H9 (cell line): ENCODE measurements at regions not wholly inside any gene's neighbourhood (a gene's known extent, or its start where the extent isn't known, plus 50 kb on each side); places are given as distances from the start of the nearest gene placed in this dataset.

Experiments used
- DNase-seq: peaks from one replicate; pipeline ENCODE4 v3.0.0-alpha.2; 2017
- H2AFZ ChIP-seq: one replicate; pipeline ENCODE4 v1.6.1; 2013; ENCODE audit warnings: mild to moderate bottlenecking, low read length, control low read depth, moderate library complexity
- H2AK5ac ChIP-seq: 2 replicates; pipeline ENCODE4 v1.6.1; 2013; ENCODE audit warnings: low read length, control low read depth, mixed read lengths; ENCODE audit not compliant: insufficient read length
- H2BK120ac ChIP-seq: one replicate; pipeline ENCODE4 v1.6.1; 2013; ENCODE audit warnings: low read depth, mild to moderate bottlenecking, low read length, control low read depth, inconsistent platforms; ENCODE audit not compliant: poor library complexity, severe bottlenecking
- H2BK12ac ChIP-seq: 2 replicates; pipeline ENCODE4 v1.6.1; 2013; ENCODE audit warnings: low read length, control low read depth, mixed read lengths, low read depth; ENCODE audit not compliant: insufficient read length
- H2BK15ac ChIP-seq: 2 replicates; pipeline ENCODE4 v1.6.1; 2013; ENCODE audit warnings: low read depth, low read length, control low read depth
- H2BK20ac ChIP-seq: one replicate; pipeline ENCODE4 v1.6.1; 2013; ENCODE audit warnings: low read depth, mild to moderate bottlenecking, low read length, control low read depth, inconsistent platforms; ENCODE audit not compliant: poor library complexity, severe bottlenecking
- H2BK5ac ChIP-seq: 2 replicates; pipeline ENCODE4 v1.6.1; 2013; ENCODE audit warnings: low read length, control low read depth, mixed read lengths; ENCODE audit not compliant: insufficient read length
- H3K14ac ChIP-seq: 2 replicates; pipeline ENCODE4 v1.6.1; 2013; ENCODE audit warnings: low read length, control low read depth; ENCODE audit not compliant: insufficient read depth
- H3K18ac ChIP-seq: 2 replicates; pipeline ENCODE4 v1.6.1; 2013; ENCODE audit warnings: low read depth, mild to moderate bottlenecking, mixed read lengths, low read length, control low read depth; ENCODE audit not compliant: insufficient read length
- H3K23ac ChIP-seq: 2 replicates; pipeline ENCODE4 v1.6.1; 2013; ENCODE audit warnings: low read length, control low read depth, mixed read lengths, low read depth; ENCODE audit not compliant: insufficient read length
- H3K23me2 ChIP-seq: 2 replicates; pipeline ENCODE4 v1.6.1; 2013; ENCODE audit warnings: low read depth, mild to moderate bottlenecking, mixed read lengths, low read length, control low read depth; ENCODE audit not compliant: insufficient read length, poor library complexity, severe bottlenecking
- H3K27ac ChIP-seq: 2 replicates; pipeline ENCODE4 v1.5.1; 2013; ENCODE audit warnings: low read length, control low read depth, mixed read lengths, low read depth; ENCODE audit not compliant: insufficient read length
- H3K27me3 ChIP-seq: 2 replicates; pipeline ENCODE4 v1.6.1; 2013; ENCODE audit warnings: low read length, control low read depth, inconsistent platforms; ENCODE audit not compliant: insufficient read depth
- H3K4ac ChIP-seq: 2 replicates; pipeline ENCODE4 v1.6.1; 2013; ENCODE audit warnings: low read depth, mild to moderate bottlenecking, control low read depth, inconsistent platforms, low read length, moderate library complexity
- H3K4me1 ChIP-seq: 2 replicates; pipeline ENCODE4 v1.6.1; 2013; ENCODE audit warnings: low read length, control low read depth, inconsistent platforms; ENCODE audit not compliant: insufficient read depth
- H3K4me2 ChIP-seq: 2 replicates; pipeline ENCODE4 v1.6.1; 2013; ENCODE audit warnings: low read length, control low read depth, mixed read lengths; ENCODE audit not compliant: insufficient read length, insufficient read depth
- H3K56ac ChIP-seq: 2 replicates; pipeline ENCODE4 v1.6.1; 2013; ENCODE audit warnings: low read depth, mild to moderate bottlenecking, mixed read lengths, low read length, control low read depth; ENCODE audit not compliant: insufficient read length
- H3K79me1 ChIP-seq: 2 replicates; pipeline ENCODE4 v1.6.1; 2013; ENCODE audit warnings: low read depth, mild to moderate bottlenecking, moderate library complexity, low read length, control low read depth, inconsistent platforms; ENCODE audit not compliant: insufficient read depth, poor library complexity, severe bottlenecking
- H3K79me2 ChIP-seq: 2 replicates; pipeline ENCODE4 v1.6.1; 2013; ENCODE audit warnings: low read length, control low read depth, inconsistent platforms; ENCODE audit not compliant: insufficient read depth
- H3K9ac ChIP-seq: 2 replicates; pipeline ENCODE4 v1.6.1; 2013; ENCODE audit warnings: low read length, control low read depth, mixed read lengths; ENCODE audit not compliant: insufficient read length; ENCODE audit errors: extremely low read depth
- H3K9me3 ChIP-seq: one replicate; pipeline ENCODE4 v1.6.1; 2013; ENCODE audit warnings: low read depth, low read length, inconsistent platforms; ENCODE audit not compliant: control insufficient read depth
- H3T11ph ChIP-seq: one replicate; pipeline ENCODE4 v1.6.1; 2013; ENCODE audit warnings: mild to moderate bottlenecking, low read length, control low read depth, inconsistent platforms
- H4K20me1 ChIP-seq: one replicate; pipeline ENCODE4 v1.6.1; 2013; ENCODE audit not compliant: control insufficient read depth, insufficient read length, insufficient read depth
- H4K5ac ChIP-seq: 2 replicates; pipeline ENCODE4 v1.6.1; 2013; ENCODE audit warnings: low read depth, mild to moderate bottlenecking, mixed read lengths, low read length, control low read depth; ENCODE audit not compliant: insufficient read length
- H4K8ac ChIP-seq: replicated peaks from 2 replicates; pipeline ENCODE4 v1.6.1; 2013; ENCODE audit warnings: low read length, control low read depth, mixed read lengths, low read depth; ENCODE audit not compliant: insufficient read length
- H4K91ac ChIP-seq: 2 replicates; pipeline ENCODE4 v1.6.1; 2013; ENCODE audit warnings: low read depth, mild to moderate bottlenecking, moderate library complexity, mixed read lengths, low read length, control low read depth; ENCODE audit not compliant: insufficient read length
- H3K27ac Mint-ChIP-seq, 3 experiments: 2 replicates in 2 of 3; 3 replicates in 1 of 3; pipeline ENCODE4 v1.8.0; 2020 to 2021; ENCODE audit warnings: mixed read lengths in 3 of 3, mild to moderate bottlenecking in 1 of 3, moderate library complexity in 1 of 3
- H3K27me3 Mint-ChIP-seq: 2 replicates; pipeline ENCODE4 v1.8.0; 2021; ENCODE audit warnings: low read depth, mild to moderate bottlenecking, moderate library complexity, mixed read lengths
- H3K36me3 Mint-ChIP-seq, 3 experiments: 2 replicates in 2 of 3; 3 replicates in 1 of 3; pipeline ENCODE4 v1.8.0; 2020 to 2021; ENCODE audit warnings: low read depth in 3 of 3, mixed read lengths in 3 of 3; ENCODE audit not compliant: insufficient read depth in 1 of 3
- H3K4me1 Mint-ChIP-seq, 2 experiments: 2 replicates each; pipeline ENCODE4 v1.8.0; 2020; ENCODE audit warnings: mixed read lengths in 2 of 2
- H3K4me3 Mint-ChIP-seq, 2 experiments: 2 replicates in 1 of 2; 3 replicates in 1 of 2; pipeline ENCODE4 v1.8.0; 2020 to 2021; ENCODE audit warnings: mild to moderate bottlenecking in 2 of 2, mixed read lengths in 2 of 2, moderate library complexity in 1 of 2
- H3K9me3 Mint-ChIP-seq, 2 experiments: 2 replicates in 1 of 2; 3 replicates in 1 of 2; pipeline ENCODE4 v1.8.0; 2020; ENCODE audit warnings: mild to moderate bottlenecking in 2 of 2, mixed read lengths in 2 of 2, moderate library complexity in 1 of 2
- CTCF ChIP-seq: fragments of 200-600 bp; sonication (generic); conservative IDR thresholded peaks from 3 replicates; pipeline ENCODE4 v1.8.0; 2021; ENCODE audit warnings: antibody characterized with exemption, mild to moderate bottlenecking
- WGBS: extraction: QIAGEN DNeasy Blood & Tissue Kit; methylation state at CpG from one replicate; pipeline ENCODE4 v1.1.7; 2013; ENCODE audit warnings: missing lambda C conversion rate, low lambda C conversion rate, mixed read lengths; ENCODE audit not compliant: insufficient read length; ENCODE audit errors: extremely low coverage; 5-methylcytosine and 5-hydroxymethylcytosine counted together

DNA sequence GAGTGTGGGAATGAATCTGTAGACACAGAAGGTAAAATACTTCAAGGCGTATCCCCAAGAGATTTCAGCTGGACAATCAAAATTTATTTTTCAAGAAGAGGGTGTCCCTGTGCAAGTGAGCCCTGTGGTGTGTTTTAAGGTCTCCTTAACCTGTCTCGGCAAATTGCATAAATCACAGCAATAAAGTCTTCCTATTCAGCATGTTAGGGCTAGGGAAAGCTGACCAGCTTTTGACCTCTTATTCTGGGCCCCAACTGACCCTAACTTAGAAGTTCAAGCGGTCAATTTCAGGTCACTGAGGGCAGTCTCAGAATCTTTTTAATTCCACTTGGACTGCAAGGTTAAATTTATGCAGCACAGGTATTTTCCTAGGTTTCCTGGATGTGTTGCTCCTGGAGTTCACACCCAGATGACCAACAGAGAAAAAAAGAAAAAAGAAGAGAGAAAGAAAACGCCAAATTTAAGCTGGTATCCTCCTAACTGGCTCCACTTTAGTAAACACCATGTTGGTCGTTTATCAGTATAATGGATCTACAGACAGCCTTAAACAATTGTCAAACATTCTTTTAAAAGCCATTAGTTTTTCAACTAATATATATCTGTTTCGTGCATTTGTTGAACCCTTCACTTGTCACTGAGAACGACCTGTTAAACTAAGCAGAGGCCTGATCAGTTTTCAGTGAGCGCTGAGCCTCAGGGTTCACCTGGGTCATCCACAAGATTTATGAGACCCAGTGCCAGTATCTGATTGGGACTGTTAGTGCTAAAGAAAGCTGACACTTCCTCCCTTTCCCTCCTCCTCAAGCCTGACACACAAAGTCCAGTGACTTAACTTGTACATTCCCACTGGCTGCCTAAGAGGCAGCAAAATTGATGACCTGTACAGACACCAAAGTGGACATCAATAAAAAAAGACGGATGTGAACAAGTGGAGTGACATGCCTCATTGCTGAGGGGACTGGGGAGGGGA lies 546.1 kb downstream of the NR2F1-AS1 start:
- H3K18ac ChIP-seq = no peak overlapping the region
- H3K9ac ChIP-seq = no peak overlapping the region
- H3K9me3 ChIP-seq = no peaks in the 10 kb centered on the region
- H2BK20ac ChIP-seq = no peak overlapping the region
- H2BK5ac ChIP-seq = no peak overlapping the region
- H4K5ac ChIP-seq = no peak overlapping the region
- no peaks in the 10 kb centered on the region for H3K79me1 ChIP-seq
- Mint-ChIP-seq H3K4me3 (no peak overlapping the region), H3K36me3 (no peaks in the 10 kb centered on the region; a peak in 1 of 7 replicates), H3K9me3 (0 out of 5 replicates have a peak, but pooled peaks cover 0 to 4% of the 10 kb centered on the region in 2 experiments), H3K27ac (no peak overlapping the region), H3K27me3 (no peaks in the 10 kb centered on the region), H3K4me1 (no peaks in the 10 kb centered on the region)
- no peak for DNase-seq
- H2BK120ac ChIP-seq = no peak overlapping the region
- no peak overlapping the region for H3K56ac ChIP-seq
- H3K23ac ChIP-seq = no peak overlapping the region
- H3K4me1 ChIP-seq = no peaks in the 10 kb centered on the region
- no peak overlapping the region for H3K27ac ChIP-seq
- no peak overlapping the region for H3T11ph ChIP-seq
- no peak overlapping the region for H4K8ac ChIP-seq
- H3K4ac ChIP-seq = no peak overlapping the region
- no peak overlapping the region for H2AFZ ChIP-seq
- H3K23me2 ChIP-seq = no peaks in the 10 kb centered on the region
- no peak overlapping the region for H2BK12ac ChIP-seq
- no peak overlapping the region for H3K14ac ChIP-seq
- no peak for TF ChIP-seq CTCF
- no peak overlapping the region for H2AK5ac ChIP-seq
- H4K91ac ChIP-seq = no peak overlapping the region
- WGBS = no CpG with 5 or more reads among the region's 9 CpGs
- H3K27me3 ChIP-seq = no peaks in the 10 kb centered on the region
- no peak overlapping the region for H3K4me2 ChIP-seq
- no peak overlapping the region for H2BK15ac ChIP-seq
- H4K20me1 ChIP-seq = no peaks in the 10 kb centered on the region
- H3K79me2 ChIP-seq = no peaks in the 10 kb centered on the region
